NT2/D1 (cell line): ENCODE measurements at regions not wholly inside any gene's neighbourhood (a gene's known extent, or its start where the extent isn't known, plus 50 kb on each side); places are given as distances from the start of the nearest gene placed in this dataset.

Experiments
- YY1 ChIP-seq: IDR thresholded peaks from 2 replicates; pipeline ENCODE4 v1.6.1; 2011; ENCODE audit not compliant: insufficient read length, insufficient read depth
- ZNF274 ChIP-seq: IDR thresholded peaks from 2 replicates; pipeline ENCODE4 v1.6.1; 2011; ENCODE audit warnings: mild to moderate bottlenecking, low read depth, low read length

DNA sequence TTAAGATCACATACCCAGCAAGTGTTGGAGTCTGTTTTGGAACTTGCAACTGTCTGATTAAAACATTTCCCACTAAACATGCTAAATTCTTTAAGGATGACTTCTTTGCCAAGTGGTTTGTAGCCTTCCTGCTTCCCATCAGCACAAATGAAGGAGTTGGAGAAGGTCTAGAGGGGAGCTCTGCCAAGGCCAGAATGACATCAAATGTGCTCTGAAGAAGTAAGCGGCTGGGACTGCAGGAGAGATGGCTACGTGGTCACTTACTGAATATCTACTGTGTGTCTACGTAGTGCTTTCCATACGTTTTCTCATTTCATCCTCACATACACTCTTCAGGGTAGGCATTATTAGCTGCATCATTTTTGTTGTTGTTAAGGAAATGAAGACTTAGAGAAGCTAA is 135.7 kb upstream of the NLRP1 start:
- TF ChIP-seq YY1 (no peak), ZNF274 (no peak)
